PC-9 (cell line): ENCODE measurements at regions not wholly inside any gene's neighbourhood (a gene's known extent, or its start where the extent isn't known, plus 50 kb on each side); places are given as distances from the start of the nearest gene placed in this dataset.

Experiments used
- CTCF ChIP-seq: fragments of 200-600 bp; sonication (generic); conservative IDR thresholded peaks from 2 replicates; pipeline ENCODE4 v1.6.1; 2017; ENCODE audit warnings: mixed run types, antibody characterized with exemption, mild to moderate bottlenecking, moderate library complexity
- EZH2 ChIP-seq: fragments of 200-600 bp; sonication (generic); IDR thresholded peaks from 2 replicates; pipeline ENCODE4 v1.8.0; 2017; ENCODE audit warnings: antibody characterized with exemption, low read depth

- TF ChIP-seq CTCF (no peak), EZH2 (no peak)
These were observed 349.2 kb upstream of the LRFN5 start for GRCh38 chr14:41257476-41257875.
